HG02970 (cell line): ENCODE measurements at regions not wholly inside any gene's neighbourhood (a gene's known extent, or its start where the extent isn't known, plus 50 kb on each side); places are given as distances from the start of the nearest gene placed in this dataset.

ENCODE experiments used
- ATAC-seq: cut with Tn5 transposase; IDR thresholded peaks from one replicate; pipeline ENCODE4 v1.9.1; 2021; ENCODE audit warnings: mild to moderate bottlenecking, moderate library complexity, moderate number of reproducible peaks; ENCODE audit not compliant: unreplicated experiment, low FRiP score

DNA sequence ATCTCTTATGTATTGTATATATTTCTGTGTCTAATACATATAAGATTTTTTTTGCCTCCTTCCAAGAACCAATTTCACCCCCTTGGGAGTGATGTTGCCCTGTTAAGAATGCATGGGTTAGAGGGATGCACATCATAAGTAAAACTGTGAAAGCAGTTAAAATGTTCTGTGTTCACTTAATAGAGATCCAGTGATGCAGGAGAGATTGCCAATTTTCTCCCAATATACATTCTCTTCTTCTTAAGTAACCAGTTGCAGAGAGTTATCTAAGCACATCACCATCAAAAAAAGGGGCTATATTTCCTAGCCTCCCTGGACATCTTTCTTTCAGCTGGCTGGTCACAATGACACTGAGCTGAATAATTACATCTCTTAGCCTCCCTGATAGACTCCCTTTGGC, 307.0 kb downstream of the OSTF1 start:
- ATAC-seq, result no peak

DNA sequence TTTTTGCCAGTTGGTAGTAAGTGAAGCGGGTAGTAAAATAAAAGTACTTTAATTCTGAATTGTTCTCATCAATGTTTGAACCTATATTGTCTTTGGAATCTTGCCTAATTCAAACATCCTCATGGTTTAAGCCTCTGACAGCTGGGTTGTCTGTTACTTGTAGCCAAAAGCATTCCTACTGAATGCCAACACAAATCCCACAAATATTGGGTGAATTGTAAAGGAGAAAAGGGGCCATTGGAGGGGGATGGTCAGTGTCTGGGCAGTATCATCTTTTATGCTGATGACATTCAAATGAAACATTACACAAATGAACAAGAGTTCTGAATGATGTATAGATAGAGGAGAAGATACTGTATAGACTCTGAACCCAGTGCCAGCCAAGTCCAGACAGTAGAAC, 309.5 kb downstream of the OSTF1 start:
- ATAC-seq, result no peak

DNA sequence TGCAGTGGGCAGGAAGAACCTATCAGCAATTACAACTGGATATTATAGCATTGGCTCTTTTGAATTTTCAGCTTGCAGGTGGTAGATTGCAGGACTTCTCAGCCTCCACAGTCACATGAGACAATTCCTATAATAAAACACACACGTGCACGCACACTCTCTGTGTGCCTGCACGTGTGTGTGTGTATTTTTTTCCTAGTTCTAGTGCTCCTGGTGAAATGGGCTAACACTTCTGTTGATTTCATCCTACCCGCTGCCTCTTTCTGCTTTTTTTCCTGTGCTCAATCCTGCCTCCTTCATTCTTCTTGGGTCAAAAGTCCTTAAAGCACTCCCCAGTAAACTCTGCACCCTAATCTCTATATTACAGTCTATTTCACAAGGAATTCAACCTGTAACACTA, 320.1 kb downstream of the OSTF1 start:
- no peak for ATAC-seq

DNA sequence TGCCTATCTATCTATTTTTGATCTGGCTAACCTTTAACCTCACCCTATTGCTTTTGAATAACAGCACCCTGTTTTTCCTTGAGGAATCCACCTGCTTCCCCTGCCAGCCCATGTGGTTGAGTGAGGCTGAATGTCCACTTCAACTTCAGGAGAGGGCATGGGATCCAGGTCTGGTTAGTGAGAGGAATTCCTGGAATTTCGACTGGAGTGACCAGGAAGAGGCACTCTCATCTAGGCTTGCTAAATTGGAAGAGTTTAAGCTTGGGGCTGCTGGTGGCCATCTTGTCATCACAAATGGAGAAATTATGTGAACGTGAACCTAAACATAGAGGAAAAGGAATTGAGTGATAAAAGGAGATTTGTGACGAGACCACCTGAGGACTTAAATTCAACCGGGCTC, 322.1 kb downstream of the OSTF1 start:
- ATAC-seq, result no peak

DNA sequence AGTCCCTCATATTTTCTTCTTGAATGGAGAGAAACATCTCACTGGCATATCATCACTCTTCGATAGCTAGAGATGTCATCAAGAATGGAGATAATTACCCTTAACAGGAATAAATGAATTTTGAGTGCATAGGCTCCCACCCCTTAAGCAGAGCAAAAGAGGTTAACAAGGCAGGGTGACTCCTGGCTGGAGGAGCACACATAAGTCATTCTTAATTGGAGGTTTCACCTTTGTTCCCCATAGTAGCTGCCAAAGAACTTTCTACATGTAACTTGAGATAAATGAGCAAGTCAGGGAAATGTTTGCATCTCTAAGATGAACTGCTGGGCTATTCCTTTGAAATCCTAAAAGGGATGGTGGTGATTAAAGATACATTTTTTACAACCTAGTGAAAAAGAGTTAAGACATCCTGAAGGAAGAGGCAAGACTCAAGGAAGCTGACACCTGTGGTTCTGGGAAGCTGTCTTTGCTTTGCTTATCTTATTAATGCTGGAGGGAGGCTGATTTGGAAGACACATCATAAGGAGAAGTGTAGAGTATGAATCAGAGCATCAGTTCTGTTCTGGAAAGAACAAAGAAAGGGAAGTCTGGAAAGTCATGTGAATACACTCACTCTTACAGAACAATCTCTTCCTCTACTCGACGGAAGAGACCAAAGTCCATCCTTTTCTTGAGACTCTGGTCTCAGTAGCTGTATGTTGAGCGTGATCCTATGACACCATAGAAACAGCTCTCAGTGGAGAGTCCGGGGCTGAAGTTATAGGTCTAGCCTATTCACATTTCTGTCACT, 326.3 kb downstream of the OSTF1 start:
- no peak for ATAC-seq

DNA sequence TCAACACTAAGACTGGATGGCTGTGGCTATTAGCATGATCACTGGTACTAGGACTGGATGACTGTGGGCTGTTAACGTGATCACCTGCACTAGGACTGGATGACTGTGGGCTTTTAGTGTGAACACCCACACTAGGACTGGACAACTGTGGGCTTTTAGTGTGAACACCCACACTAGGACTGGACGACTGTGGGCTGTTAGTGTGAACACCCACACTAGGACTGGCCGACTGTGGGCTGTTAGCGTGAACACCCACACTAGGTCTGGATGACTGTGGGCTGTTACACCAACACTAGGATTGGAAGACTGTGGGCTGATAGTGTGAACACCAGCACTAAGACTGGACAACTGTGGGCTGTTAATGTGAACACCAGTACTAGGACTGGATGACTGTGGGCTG, 329.2 kb downstream of the OSTF1 start:
- no peak for ATAC-seq

DNA sequence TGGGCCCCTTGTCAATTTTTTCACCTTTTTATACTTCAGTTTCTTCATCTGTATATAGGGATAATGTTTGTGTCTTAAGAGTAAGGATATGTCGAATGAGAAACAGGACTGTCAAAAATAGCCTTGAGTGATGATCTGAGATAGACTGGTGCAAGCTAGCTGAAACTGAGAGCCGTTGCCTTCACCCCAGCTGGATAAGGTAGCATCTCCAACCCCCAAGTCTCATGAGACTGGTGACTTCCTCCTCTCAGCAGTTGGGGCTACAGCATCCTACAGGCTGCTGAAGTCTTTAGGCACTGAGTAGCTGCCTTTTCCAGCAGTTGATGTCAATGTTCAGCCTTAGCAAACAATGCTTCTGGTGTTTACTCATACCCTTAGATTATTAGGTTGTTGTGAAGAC, 330.2 kb downstream of the OSTF1 start:
- ATAC-seq, result no peak

DNA sequence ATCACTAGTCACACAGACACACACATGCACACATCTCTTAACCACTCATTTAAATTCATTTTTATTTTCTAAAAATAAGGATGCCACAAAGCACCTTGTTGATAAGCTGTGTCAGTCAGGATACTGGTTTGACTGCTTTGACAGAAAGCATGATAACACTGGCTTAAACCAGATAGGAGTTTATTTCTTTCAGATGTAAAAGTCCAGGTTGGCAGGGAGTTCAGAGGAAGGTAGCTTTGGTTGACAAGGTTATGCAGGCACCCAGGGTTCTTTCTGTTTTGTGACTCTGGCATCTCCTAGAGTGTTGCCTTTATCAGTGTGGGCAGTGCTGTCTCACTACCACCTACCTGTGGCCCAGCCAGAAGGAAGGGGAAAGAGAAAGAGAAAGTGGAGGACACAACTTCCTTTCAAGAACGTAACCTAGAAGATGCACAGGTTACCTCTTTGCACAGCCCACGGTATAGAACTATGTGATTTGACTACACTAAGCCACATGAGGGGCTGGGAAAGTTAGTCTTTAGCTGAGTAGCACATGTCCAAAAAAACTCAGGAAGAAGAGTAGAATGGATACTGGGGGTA, 334.7 kb downstream of the OSTF1 start:
- no peak for ATAC-seq

DNA sequence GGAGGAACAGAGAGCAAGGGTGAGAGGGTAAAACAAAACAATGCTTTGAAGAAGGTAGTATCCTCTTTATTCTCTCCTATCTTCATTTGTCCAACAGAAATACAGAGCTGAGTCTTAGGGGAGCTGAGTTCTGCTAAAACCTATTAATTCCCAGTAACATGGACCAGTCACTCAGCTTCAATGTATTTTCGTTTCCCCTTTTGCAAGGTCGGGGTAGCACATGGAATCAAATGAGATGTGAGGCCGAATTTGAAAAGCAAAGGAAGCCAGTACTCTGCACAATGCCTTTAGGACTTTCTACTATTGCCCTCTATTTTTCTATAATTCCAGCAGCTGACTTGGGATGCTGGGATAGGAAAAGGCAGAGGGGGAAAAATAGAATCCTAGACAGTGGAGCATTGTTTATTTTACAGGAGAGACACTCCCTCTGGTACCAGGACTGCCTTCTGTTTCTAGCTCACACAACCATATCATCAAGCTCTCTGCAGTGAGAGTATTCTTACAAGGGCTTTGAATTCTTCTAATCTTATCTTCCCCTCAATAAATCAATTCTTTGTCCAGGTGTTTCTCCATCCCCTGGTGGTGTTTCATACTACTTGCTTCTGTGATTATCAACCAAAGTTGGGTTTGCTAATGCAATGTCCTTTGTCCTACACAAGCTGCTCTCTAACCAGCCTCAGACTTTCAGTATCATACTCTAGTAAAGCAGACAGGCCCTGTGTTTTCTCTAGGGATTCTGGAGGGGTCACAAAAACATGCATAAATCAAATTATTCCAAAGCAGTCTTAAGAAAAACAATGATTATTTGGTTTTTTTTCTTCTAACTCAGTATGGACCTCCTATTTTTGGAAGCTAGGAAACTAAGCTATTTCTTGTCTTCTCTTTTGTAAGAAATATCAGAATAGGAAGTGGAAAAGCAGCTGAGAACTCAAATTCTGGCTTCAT, 341.5 kb downstream of the OSTF1 start:
- ATAC-seq, result no peak

DNA sequence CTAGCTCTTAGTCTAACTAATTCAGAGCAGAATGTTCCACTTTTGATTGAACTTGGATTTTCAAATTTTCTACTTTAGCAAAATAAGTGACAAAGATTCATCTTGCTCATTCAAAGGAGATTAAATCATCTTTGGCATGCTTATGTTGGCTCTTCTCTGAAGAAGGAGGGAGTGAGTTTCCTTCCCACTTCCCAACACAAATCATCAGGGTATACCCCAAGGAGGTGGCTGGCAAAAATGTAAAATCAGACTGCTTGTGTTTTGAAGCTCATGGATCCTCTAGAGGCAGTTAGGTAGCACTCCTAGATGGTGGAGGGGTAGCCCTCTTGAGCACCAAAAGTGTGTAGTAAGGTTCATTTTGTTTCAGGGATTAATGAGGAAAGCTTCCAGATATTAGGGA, 343.1 kb downstream of the OSTF1 start:
- no peak for ATAC-seq

DNA sequence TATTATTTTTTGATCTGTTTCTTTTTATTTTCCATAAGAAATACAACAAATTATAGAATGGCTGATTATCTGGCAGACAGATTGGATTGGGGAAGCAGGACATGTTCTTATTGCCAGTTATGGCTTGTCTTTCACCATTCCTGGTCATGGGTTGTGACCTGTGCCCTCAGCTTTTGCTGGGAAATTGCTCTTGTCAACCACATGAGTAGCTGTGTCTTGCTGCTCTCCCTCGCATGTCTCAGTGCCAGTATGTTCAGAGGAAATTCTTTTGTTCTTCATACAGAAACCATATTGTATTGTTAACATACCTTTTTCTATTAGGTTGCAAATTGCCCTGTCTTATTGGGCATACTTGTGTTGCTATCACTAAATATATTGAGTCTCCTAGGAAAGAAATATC, 344.1 kb downstream of the OSTF1 start:
- ATAC-seq, result no peak

DNA sequence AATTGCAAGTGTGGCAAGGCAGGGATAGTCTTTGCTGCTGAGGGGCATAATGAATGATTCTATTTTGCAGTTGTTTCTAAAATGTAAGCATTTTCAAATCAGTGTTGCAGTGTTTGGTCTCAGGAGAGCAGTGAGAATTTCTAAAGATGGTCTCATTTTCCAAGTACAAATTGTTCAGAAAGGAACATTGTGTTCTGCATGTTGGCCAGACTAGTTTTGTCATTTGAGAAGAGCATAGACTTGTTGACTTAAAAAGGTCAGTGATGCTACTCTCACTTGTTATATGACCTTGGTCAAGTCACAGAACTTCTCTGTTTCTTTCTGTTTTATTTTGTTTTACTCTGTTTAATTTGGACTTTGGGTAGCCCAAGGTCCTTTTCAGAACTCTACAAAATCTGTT, 344.6 kb downstream of the OSTF1 start:
- no peak for ATAC-seq

DNA sequence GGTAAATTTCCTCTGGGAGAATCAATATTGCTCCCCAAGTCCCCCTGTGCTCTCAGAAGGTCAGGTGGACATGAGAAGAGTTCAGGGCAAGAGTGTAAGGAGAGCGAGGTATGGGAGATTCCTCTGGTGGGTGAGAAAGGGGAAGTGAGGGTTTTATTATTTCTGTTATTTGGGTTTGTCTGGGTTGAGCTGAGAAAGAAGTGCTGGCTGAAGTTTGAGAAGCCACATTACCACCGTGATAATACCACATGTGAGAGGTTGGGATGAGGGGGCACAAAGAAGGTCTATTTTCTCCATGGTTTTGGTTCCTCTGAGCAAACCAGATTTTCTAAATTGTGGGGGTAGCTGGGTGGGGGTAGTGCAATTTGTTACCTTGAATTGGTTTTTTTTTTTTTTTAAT, 350.4 kb downstream of the OSTF1 start:
- ATAC-seq, result no peak

DNA sequence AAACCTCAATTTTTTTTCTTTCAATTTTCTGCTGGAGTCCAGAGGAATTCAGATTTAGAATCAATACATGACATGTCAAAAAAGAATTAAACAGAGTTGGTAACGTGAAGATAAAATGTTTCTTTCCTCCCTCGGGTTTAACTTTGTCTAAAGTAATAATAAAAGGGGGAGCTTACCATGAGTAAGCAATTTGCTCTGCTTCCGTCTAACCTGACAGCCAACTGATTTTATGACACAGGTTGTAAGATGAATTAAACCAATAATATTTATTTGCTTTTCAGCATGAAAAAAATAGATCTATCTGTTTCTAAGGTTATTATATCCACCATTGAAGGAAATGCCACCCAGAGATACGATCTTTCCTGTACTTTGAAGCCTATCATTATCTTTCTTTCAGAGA, 352.6 kb downstream of the OSTF1 start:
- no peak for ATAC-seq

DNA sequence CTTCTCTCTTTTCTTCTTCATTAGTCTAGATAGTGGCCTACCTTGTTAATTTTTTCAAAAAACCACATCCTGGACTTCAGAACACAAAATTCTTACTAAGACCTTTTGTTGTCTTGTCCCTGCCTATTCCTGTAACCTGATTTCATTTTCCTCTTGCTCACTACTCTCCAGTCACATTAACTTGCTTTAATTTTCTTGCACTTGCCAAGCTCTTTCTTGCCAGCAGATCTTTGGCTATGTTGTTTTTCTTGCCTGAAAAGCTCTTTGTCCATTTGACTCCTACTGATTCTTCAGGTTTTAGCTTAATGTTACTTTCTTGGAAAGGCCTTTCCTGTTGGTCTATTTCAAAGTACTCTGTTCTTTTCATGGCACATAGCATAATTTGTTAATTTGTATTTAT, 356.8 kb downstream of the OSTF1 start:
- no peak for ATAC-seq

DNA sequence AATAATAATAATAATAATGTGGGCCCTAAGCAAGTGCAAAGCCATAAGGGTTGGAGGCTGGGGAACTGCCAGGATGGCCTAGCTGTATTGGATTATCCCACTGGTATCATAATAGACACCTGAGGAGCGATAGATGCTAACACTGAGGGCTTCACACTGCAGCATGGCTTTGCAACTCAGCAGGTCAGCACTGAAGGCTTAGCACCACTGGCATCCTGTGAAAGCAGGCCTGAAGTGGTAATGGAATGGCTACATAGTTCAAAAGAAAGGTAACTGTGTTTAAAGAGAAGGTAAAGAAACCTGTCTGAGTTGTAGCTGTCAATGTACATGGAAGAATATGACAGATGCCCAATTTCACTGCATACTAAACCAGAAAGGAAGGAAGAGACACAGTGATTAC, 359.0 kb downstream of the OSTF1 start:
- ATAC-seq, result no peak

DNA sequence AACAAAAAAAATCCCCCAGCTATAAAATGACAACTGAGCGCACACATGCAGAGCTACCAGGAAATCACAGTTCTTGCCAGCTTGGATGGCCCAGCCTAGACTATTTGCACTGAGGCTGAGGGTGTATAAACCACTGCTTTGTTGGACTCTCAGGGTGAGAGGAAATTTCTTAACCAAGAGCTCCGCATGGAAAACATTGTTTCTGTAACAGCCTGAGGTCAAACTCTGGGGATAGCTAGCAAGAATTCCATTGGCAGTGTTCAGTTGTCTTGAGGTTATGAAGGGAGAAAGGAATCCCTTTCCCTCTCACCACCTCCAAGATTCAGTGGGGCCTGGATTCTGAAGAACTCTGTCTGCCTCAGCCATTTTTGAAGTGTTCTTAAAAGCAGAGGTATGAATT, 360.0 kb downstream of the OSTF1 start:
- no peak for ATAC-seq

DNA sequence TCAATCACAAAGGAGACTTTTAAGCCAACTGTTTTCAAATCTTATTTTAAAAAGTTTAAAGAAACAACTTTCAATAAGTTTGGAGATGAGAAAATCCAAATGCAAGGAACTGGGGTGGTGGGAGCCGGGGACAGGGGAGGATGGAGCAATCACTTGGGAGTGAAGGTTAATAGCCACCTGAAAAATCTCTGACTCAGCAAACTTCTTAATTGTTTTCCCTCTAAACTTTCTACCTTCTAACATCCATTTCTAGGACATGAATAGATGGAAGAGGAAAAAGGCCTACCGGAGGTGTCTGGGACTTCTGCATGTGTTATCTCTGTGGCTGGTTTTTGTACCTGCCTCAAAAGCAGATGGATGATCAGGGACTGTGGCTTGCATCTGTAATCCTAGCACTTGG, 360.6 kb downstream of the OSTF1 start:
- no peak for ATAC-seq

DNA sequence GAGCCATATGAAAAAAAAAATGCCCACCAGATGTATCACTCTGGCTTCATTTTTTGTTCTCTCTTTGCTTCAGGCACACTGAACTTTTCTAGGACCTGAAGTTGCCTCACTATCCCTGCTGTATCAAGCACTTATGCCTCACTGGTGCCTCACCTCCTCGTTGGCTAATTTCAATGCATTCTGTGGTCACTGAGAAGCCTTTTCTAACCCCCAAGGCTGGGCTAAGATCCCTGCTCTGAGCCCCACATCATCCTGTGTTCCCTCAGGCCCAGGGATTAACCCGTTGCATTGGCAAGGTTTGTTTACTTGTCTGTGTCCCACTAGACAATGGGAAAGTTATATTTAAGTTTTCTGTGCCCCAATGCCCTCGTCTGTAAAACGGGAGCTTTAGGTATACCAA, 362.7 kb downstream of the OSTF1 start:
- no peak for ATAC-seq

DNA sequence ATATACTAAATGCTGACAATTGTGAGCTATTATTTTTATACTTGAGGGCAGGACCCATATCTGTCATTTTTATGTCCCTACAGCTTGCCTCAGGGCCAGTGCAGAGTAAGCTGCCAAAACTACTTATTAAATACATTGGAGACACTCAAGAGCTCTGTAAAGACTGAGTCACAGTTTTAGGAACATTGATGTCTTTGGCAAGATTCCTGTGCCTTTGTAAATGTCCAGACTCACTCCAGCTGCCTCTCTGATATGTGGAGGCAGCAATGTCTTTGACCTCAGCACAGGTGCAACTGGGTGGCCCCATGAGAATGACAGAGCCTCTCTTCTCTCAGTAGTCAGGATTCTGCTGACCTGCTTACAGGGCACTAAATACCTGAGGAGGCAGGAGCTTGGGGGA, 363.2 kb downstream of the OSTF1 start:
- no peak for ATAC-seq

DNA sequence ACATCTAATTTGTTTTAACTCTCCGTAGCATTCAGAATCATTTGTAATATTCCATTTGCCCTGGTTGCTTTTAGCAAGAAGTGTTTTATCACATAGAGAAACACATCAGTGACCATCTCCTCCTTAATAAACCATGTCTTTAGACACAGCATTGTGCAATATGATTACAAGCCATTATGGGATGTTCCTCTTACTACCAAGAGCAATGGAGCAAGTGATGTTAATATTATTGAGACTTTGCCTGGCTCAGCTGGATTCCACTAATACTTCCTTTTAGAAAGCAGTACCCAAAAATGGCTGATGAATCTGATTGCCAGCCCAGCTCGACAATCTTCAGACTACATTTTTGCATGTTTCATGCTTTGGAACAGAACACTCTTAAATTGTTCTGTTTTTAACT, 364.2 kb downstream of the OSTF1 start:
- ATAC-seq, result no peak
